HepG2 (cell line): ENCODE measurements at regions not wholly inside any gene's neighbourhood (a gene's known extent, or its start where the extent isn't known, plus 50 kb on each side); places are given as distances from the start of the nearest gene placed in this dataset.

ENCODE experiments used
- AKAP8 ChIP-seq: sonication (generic); formaldehyde crosslinking; IDR thresholded peaks from 2 replicates; pipeline ENCODE4 v1.5.1; 2020; ENCODE audit warnings: mild to moderate bottlenecking, missing genetic modification reagents
- ARNT2 ChIP-seq: sonication (generic); formaldehyde crosslinking; IDR thresholded peaks from 2 replicates; pipeline ENCODE4 v1.8.0; 2022; ENCODE audit warnings: mild to moderate bottlenecking, low read depth, missing genetic modification reagents, moderate library complexity
- FIP1L1 ChIP-seq: fragments of 200-400 bp; formaldehyde crosslinking; IDR thresholded peaks from 2 replicates; pipeline ENCODE4 v1.6.1; 2018; ENCODE audit warnings: low read depth, mild to moderate bottlenecking, low read length, moderate library complexity, borderline replicate concordance; ENCODE audit not compliant: insufficient read depth
- KDM1A ChIP-seq: IDR thresholded peaks from 2 replicates; pipeline ENCODE4 v1.6.1; 2016; ENCODE audit warnings: missing compliant biosample characterization
- KLF11 ChIP-seq: IDR thresholded peaks from 2 replicates; pipeline ENCODE4 v1.6.1; 2016; ENCODE audit warnings: missing compliant biosample characterization
- PPARG ChIP-seq: conservative IDR thresholded peaks from 2 replicates; pipeline ENCODE4 v1.6.1; 2016; ENCODE audit warnings: missing biosample characterization, missing genetic modification reagents
- PRMT3 ChIP-seq: sonication (generic); formaldehyde crosslinking; IDR thresholded peaks from 2 replicates; pipeline ENCODE4 v1.8.1; 2022; ENCODE audit warnings: low read depth, mild to moderate bottlenecking, moderate library complexity, missing genetic modification reagents, borderline replicate concordance
- RARG ChIP-seq: sonication (generic); formaldehyde crosslinking; IDR thresholded peaks from 2 replicates; pipeline ENCODE4 v1.4.0; 2020; ENCODE audit warnings: low read depth, mild to moderate bottlenecking, missing genetic modification reagents
- SOX6 ChIP-seq, 2 experiments: fragments of 450-650 bp in 1 of 2; sonication (generic) in 1 of 2; formaldehyde crosslinking in 1 of 2; IDR thresholded peaks; 2 replicates each; pipeline versions ENCODE4 v1.4.0 to v1.6.1; 2017 to 2020; ENCODE audit warnings: antibody characterized with exemption in 1 of 2, mild to moderate bottlenecking in 1 of 2, missing genetic modification reagents in 1 of 2
- ZNF232 ChIP-seq: sonication (generic); formaldehyde crosslinking; IDR thresholded peaks from 2 replicates; pipeline ENCODE4 v1.4.0; 2020; ENCODE audit warnings: missing genetic modification reagents, borderline replicate concordance
- ZNF383 ChIP-seq: sonication (generic); formaldehyde crosslinking; IDR thresholded peaks from 2 replicates; pipeline ENCODE4 v1.4.0; 2020; ENCODE audit warnings: missing genetic modification reagents, mild to moderate bottlenecking, borderline replicate concordance
- ZNF550 ChIP-seq: sonication (generic); formaldehyde crosslinking; IDR thresholded peaks from 2 replicates; pipeline ENCODE4 v1.4.0; 2020; ENCODE audit warnings: mild to moderate bottlenecking, missing genetic modification reagents, borderline replicate concordance
- ZNF552 ChIP-seq: sonication (generic); formaldehyde crosslinking; IDR thresholded peaks from 2 replicates; pipeline ENCODE4 v1.9.0; 2022; ENCODE audit warnings: missing genetic modification reagents, mild to moderate bottlenecking, borderline replicate concordance
- ZNF672 ChIP-seq: sonication (generic); formaldehyde crosslinking; IDR thresholded peaks from 2 replicates; pipeline ENCODE4 v1.8.1; 2022; ENCODE audit warnings: missing genetic modification reagents
- ZNF761 ChIP-seq: sonication (generic); formaldehyde crosslinking; conservative IDR thresholded peaks from 2 replicates; pipeline ENCODE4 v1.4.0; 2020; ENCODE audit warnings: mild to moderate bottlenecking, missing genetic modification reagents
- ZNF891 ChIP-seq: sonication (generic); formaldehyde crosslinking; IDR thresholded peaks from 2 replicates; pipeline ENCODE4 v1.5.0; 2020; ENCODE audit warnings: mild to moderate bottlenecking, missing genetic modification reagents
- TF ChIP-seq, protein P1 (sequence below): sonication (generic); formaldehyde crosslinking; IDR thresholded peaks from 2 replicates; pipeline ENCODE4 v1.8.0; 2022; ENCODE audit warnings: missing genetic modification reagents, mild to moderate bottlenecking, inconsistent platforms, borderline replicate concordance
- TF ChIP-seq, protein P2 (sequence below), 2 experiments: IDR thresholded peaks; 2 replicates each; pipeline ENCODE4 v1.6.1; 2011 to 2012; ENCODE audit warnings: low read length in 2 of 2, borderline replicate concordance in 1 of 2, low read depth in 1 of 2, mild to moderate bottlenecking in 1 of 2, moderate library complexity in 1 of 2
- TF ChIP-seq, protein P3 (sequence below): sonication (generic); formaldehyde crosslinking; IDR thresholded peaks from 2 replicates; pipeline ENCODE4 v1.8.0; 2022; ENCODE audit warnings: mild to moderate bottlenecking, missing genetic modification reagents, moderate library complexity
- TF ChIP-seq, protein P4 (sequence below): sonication (generic); formaldehyde crosslinking; IDR thresholded peaks from 2 replicates; pipeline ENCODE4 v1.4.0; 2020; ENCODE audit warnings: mild to moderate bottlenecking, missing genetic modification reagents
- TF ChIP-seq, protein P5 (sequence below): sonication (generic); formaldehyde crosslinking; conservative IDR thresholded peaks from 2 replicates; pipeline ENCODE4 v1.8.0; 2022; ENCODE audit warnings: low read depth, missing genetic modification reagents

DNA sequence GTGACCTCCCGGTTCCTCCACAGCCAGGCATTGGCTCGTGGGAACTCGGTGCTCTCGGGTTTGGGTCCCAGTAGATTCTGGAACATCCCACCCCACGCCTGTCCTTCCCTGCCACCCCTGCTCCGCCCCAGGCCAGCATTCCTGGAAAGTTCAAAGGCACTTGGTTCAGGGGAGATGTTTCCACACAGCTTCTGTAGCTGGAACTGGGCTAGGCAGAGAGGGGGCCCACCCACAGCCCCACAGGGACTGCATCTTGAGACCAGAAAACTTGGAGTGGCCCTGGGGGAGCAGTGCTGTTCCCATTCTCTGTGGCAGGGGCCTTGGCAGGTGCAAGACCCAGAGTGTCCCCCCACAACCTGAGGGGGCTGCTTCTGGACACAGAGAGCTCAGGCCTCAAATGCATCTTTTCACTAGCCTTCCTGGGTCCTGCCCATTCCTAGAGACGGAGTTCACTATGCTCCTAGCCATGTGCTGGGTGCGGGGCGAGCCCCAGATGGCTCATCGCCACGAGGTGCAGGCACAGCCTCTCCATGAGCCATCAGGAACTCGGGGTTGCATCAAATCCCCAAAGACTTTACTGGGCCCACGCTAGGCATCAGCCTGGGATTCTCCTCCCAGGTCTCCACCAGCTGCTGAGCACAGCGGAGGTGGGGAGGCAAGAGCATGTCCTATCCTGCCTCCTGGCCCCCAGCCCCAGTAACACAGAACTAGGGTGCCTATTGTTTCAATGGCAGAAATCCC lies 68.7 kb downstream of the ZFP36L2 start (continued):
- TF ChIP-seq, protein P1, sequence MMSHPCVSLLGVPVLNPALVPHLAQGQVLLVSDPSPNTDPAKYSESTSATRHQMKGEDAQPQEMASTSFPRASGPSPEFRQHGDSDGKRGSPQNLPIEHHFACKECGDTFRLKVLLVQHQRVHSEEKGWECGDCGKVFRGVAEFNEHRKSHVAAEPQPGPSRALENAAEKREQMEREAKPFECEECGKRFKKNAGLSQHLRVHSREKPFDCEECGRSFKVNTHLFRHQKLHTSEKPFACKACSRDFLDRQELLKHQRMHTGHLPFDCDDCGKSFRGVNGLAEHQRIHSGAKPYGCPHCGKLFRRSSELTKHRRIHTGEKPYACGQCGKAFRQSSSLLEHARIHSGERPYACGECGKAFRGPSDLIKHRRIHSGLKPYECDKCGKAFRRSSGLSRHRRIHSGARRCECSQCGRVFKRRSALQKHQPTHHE (CRISPR knock-in tag): no peak
- TF ChIP-seq AKAP8 (CRISPR knock-in tag) (0 out of 2 replicates have a peak, but pooled peaks have one; percentile 6), SOX6 (IDR thresholded peaks at IDR 0.05) (no peak), SOX6 (CRISPR knock-in tag; IDR thresholded peaks at IDR 0.05) (no peak), FIP1L1 (no peak), ZNF550 (CRISPR knock-in tag) (no peak), RARG (no peak), PRMT3 (CRISPR knock-in tag) (no peak), KLF11 (0 out of 2 replicates have a peak, but pooled peaks have one; percentile 22), ZNF761 (peak; percentile 82; the same call in 1 of the 2 replicates), ZNF891 (CRISPR knock-in tag) (no peak), ZNF232 (CRISPR knock-in tag) (no peak), ZNF383 (CRISPR knock-in tag) (0 out of 2 replicates have a peak, but pooled peaks have one; percentile 22), KDM1A (CRISPR knock-in tag) (no peak), ZNF672 (CRISPR knock-in tag) (no peak), ZNF552 (CRISPR knock-in tag) (no peak), PPARG (CRISPR knock-in tag) (no peak), ARNT2 (CRISPR knock-in tag) (no peak)
- TF ChIP-seq, protein P2, sequence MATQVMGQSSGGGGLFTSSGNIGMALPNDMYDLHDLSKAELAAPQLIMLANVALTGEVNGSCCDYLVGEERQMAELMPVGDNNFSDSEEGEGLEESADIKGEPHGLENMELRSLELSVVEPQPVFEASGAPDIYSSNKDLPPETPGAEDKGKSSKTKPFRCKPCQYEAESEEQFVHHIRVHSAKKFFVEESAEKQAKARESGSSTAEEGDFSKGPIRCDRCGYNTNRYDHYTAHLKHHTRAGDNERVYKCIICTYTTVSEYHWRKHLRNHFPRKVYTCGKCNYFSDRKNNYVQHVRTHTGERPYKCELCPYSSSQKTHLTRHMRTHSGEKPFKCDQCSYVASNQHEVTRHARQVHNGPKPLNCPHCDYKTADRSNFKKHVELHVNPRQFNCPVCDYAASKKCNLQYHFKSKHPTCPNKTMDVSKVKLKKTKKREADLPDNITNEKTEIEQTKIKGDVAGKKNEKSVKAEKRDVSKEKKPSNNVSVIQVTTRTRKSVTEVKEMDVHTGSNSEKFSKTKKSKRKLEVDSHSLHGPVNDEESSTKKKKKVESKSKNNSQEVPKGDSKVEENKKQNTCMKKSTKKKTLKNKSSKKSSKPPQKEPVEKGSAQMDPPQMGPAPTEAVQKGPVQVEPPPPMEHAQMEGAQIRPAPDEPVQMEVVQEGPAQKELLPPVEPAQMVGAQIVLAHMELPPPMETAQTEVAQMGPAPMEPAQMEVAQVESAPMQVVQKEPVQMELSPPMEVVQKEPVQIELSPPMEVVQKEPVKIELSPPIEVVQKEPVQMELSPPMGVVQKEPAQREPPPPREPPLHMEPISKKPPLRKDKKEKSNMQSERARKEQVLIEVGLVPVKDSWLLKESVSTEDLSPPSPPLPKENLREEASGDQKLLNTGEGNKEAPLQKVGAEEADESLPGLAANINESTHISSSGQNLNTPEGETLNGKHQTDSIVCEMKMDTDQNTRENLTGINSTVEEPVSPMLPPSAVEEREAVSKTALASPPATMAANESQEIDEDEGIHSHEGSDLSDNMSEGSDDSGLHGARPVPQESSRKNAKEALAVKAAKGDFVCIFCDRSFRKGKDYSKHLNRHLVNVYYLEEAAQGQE (IDR thresholded peaks at IDR 0.05; ENCODE audit: borderline replicate concordance in 1 of 2, low read depth in 1 of 2, low read length in 2 of 2): no peak
- TF ChIP-seq, protein P3, sequence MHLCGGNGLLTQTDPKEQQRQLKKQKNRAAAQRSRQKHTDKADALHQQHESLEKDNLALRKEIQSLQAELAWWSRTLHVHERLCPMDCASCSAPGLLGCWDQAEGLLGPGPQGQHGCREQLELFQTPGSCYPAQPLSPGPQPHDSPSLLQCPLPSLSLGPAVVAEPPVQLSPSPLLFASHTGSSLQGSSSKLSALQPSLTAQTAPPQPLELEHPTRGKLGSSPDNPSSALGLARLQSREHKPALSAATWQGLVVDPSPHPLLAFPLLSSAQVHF (CRISPR knock-in tag): no peak
- TF ChIP-seq, protein P4, sequence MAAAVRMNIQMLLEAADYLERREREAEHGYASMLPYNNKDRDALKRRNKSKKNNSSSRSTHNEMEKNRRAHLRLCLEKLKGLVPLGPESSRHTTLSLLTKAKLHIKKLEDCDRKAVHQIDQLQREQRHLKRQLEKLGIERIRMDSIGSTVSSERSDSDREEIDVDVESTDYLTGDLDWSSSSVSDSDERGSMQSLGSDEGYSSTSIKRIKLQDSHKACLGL: no peak; the same call in 1 of the 2 replicates
- TF ChIP-seq, protein P5, sequence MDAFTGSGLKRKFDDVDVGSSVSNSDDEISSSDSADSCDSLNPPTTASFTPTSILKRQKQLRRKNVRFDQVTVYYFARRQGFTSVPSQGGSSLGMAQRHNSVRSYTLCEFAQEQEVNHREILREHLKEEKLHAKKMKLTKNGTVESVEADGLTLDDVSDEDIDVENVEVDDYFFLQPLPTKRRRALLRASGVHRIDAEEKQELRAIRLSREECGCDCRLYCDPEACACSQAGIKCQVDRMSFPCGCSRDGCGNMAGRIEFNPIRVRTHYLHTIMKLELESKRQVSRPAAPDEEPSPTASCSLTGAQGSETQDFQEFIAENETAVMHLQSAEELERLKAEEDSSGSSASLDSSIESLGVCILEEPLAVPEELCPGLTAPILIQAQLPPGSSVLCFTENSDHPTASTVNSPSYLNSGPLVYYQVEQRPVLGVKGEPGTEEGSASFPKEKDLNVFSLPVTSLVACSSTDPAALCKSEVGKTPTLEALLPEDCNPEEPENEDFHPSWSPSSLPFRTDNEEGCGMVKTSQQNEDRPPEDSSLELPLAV (CRISPR knock-in tag): no peak
